Left renal cortex interstitium (tissue), 4 donors: ENCODE measurements at regions not wholly inside any gene's neighbourhood (a gene's known extent, or its start where the extent isn't known, plus 50 kb on each side); places are given as distances from the start of the nearest gene placed in this dataset.

Experiments
- DNase-seq, 4 donors: peaks; one replicate each; pipeline ENCODE4 v3.0.0-alpha.2; 2013; ENCODE audit warnings: low read depth in 4 of 4, low spot score in 2 of 4, missing footprints in 1 of 4

DNA sequence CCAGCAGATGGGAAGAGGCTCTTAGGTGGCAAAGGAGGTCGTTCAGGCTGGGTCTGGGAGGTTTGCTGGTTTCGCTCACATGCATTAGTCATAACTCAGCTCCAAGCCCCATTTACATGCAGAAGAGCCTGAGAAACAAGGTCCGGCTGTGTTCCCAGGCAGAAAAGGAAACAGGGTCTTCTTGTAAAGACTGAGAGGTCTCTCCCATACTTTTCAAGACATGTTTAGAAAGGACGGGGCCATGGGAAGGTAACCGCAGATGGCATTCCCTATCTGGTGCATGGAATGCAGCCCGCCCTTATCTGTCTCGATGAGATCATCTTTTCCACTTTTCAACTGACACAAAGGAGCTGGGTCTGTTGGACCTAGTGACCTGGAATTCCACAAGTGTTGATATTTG lies 389.0 kb upstream of the CDH11 start:
- no peak for DNase-seq

DNA sequence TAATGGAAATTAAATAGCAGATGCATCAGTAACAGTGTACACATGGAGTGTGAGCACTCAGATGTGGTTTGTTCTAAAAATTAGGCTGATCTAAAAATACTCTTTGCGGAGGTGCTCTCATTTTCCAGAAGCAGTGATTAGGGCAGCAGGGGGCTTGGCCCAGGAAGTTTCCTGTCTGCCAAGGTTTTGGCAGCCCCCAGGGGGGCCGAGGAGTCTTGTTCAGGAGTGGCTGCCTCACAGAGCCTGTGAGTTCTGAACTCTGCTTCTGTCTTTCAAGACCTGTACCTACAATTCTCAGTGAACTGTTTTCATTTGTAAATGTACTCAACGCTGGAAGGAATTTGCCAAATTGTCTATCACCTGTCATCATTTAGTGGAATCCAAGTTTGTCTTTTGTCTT lies 388.4 kb upstream of the CDH11 start:
- no peak for DNase-seq

DNA sequence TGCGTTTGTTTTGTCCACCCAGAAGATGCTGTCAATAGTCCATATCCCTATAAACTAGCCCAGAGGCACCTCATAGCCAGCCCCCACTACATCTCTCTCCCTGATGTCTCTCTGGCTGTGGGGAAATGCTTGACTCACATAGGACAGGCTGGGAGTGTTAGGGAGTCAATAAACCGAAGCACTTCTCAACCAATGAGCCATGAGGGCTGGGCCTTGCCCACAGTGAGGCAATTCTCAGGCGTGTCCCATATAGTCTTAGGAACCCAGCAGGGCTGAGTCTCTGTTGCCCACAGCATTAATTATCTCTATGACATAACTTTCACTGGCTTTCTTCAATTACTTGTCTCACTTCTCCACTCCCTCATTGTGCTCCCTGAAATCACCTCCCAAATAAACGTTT lies 387.3 kb upstream of the CDH11 start:
- no peak for DNase-seq

DNA sequence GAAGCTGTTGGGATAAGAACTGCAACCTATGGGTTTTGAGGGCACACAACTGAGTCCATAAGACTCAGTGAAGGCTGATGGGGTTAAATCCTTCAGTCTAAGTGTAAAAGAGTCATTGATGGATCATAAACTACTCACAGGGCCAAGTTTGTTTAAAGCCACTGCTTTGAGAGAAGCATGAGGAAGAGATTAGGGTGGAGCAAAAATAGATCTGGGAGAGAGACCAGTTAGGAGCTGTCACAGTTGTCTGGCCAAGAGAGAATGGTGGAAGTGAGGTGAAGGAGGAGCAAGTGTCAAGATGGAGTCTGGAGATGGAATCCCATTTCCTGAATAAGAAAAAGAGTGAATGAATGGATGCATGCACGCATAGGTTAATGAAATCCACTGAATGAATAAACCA lies 379.1 kb upstream of the CDH11 start:
- DNase-seq = no peak

DNA sequence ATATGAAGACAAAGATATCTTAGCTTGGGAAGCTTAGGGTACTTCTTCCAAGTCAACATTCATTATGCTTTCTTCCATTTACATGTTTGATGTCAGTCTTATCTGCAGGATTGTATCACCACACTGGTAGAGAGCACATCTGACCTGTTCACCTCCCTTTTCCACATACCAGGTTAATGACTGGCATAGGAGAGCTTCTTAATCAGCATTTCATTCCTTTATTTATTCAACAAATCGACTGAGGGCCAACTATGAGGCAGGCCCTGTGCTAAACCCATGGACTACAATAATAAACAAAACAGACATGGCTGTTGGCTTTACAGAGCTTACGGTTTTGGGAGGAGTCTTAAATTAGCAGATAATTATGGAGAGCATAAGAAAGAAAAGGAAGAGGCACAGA lies 378.1 kb upstream of the CDH11 start:
- DNase-seq = no peak

DNA sequence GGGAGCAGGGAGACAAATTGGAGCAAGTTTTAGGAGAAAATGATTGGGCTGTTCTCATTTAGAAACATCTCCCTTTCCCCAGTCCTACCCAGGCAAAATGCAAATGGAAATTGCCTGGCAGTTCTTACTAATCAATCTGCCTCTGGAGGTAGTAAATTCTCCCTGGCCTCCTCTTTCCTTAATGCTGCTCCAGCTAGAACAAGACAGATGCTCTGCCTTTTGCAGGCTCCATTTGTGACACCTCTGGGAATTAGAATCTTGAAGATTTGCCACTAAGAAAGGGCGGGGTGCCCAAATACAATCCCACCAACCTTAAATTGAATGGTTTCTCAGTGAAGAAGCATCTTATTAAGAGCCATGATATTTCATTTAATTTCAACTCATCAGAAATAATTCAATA lies 377.7 kb upstream of the CDH11 start:
- no peak for DNase-seq

DNA sequence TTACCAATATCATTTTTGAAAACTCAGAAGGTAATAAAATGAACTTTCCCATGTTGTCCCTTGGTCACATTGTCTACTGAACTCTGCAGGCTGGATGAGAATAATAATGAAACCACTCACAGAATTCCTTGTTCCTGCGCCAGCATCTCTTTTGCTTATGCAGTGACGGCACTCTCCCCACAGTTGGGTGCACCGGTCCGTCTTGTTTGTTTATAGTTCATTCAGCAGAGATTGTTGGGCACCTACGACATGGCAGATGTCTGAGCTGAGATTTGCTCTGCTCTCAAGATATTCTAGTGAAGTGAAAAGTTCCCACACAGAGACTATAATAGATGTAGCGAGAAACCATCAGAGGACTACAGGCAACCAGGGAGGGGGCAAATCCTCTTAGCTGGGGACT lies 375.7 kb upstream of the CDH11 start:
- no peak for DNase-seq

DNA sequence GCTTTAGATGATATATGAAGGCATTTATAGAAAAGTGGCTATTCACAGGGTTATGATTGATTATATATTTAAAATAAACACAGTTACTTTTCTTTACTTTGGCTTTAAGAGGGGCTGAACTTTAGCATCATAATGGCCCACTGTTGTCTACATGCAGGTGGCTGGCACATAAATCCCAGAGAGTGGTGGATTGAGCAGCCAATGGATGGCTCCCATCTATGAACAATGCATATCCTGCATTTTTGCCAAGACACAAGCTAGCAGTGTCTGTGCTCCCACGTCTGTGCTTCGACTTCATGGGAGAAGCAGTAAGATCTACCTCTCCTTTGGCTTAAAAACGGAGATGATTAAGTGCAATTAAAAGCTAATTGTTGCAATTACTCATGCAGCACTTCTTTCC lies 373.2 kb upstream of the CDH11 start:
- no peak for DNase-seq

DNA sequence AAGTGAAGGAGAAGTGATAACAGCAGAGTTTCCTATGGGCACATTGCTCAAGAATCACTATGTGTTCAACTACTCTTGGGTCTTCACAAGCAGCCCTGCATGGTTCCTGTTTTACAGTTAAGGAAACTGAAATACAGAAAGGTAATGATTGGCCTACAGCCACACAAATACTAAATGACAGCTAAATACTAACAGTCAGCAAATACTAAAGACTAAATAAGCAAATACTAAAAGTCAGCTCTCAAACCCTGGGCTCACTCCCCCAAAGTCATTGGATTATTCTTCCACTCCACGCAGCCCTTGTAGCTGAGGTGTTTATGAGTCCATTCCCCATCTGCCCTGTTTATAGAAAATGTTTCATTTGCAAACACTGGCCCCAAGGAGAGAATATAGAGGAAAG lies 372.7 kb upstream of the CDH11 start:
- DNase-seq = no peak

DNA sequence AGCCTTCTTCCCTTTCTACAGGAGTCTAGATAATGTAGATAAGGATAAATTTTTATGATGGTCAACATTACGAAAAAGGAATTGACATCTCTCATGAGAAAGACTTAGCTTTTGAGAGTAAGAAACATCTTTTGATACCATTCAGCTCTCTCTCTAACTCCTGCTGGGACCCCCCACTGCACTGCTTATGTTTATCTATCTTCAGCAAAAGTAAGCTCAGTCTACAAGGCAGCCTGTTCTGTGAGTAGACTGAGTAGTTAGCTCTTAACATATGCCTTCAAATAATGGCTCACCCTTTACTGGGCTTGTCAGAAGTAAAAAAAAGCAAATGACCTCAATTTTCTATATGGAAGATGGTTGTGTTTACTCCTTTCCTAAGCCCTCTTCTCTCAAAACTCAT lies 372.2 kb upstream of the CDH11 start:
- no peak for DNase-seq

DNA sequence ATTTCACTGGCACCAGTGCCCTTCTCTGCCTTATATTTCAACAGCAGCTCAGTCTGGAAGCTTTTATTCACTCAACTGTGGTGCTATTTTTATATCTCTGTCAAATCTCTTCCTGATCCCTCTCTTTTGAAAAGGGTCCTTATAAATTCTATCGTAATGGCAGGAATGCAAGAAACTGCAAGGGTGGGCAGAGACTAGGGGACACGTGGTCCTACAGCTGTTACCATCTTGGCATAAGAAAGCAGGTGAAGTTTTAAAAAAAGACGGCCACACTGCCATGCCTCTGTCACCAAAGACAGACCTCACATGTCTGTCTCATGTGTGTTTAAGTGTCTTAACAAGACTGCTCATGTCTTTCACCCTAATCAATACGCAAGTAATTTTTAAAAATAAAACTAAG lies 368.4 kb upstream of the CDH11 start:
- no peak for DNase-seq

DNA sequence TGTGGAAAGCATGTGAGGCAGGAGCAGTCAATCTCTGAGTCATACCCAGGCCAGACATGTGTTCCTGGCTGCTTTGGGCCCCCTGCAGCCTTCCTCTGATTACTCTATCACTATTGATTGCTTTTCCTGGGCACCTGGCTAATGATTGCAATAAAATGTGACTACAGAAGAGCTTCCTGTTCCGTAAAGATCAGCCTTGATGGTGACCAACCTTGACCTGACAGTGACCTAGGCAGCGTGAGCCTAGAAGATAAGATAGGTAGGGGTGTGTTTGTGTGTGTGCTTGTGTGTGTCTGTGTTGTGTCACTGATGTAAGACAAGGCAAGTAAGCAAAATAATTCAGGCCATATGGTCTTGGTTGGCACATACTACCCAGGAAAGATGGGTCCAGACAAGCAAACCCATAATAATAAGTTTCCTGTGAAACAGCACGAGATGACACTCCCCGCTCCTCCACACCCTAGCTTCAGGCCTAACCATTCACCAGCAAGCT lies 367.7 kb upstream of the CDH11 start:
- DNase-seq = no peak

DNA sequence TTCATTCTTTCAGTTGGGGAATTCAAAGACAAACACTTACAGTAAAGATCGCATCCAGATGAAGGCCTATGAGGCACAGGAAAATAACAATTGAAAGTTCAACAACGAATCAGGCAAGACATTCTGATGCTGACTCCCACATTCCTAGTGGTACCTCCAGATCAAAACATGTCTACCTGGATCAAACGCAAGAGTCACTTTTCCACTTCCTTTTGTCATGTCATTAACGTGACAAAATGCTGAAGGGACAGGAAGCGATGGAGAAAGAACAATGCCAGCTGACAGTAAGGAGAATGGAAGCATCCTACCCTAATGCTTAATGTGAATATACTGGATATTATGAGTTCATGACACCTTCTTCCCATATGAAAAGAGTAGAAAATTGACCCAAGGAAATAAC lies 365.4 kb upstream of the CDH11 start:
- DNase-seq = no peak

DNA sequence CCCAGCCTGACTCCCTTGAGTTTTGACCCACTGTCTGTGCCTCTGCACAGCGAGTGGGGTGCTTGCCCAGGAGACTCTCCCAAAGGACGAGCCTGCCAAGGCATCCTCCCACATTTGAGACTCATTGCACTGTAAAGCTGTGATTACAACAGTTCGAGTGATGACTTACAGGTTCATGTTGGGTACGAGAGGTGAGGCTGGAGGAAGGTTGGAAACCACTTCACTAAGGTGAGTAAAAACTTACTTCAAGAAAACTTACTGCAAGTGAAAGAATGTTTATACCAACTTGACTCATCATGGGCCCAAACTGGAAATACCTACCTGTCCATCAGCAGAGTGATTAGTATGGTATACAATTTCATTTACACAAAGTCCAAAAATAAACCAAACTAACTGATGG lies 360.1 kb upstream of the CDH11 start:
- DNase-seq = no peak

DNA sequence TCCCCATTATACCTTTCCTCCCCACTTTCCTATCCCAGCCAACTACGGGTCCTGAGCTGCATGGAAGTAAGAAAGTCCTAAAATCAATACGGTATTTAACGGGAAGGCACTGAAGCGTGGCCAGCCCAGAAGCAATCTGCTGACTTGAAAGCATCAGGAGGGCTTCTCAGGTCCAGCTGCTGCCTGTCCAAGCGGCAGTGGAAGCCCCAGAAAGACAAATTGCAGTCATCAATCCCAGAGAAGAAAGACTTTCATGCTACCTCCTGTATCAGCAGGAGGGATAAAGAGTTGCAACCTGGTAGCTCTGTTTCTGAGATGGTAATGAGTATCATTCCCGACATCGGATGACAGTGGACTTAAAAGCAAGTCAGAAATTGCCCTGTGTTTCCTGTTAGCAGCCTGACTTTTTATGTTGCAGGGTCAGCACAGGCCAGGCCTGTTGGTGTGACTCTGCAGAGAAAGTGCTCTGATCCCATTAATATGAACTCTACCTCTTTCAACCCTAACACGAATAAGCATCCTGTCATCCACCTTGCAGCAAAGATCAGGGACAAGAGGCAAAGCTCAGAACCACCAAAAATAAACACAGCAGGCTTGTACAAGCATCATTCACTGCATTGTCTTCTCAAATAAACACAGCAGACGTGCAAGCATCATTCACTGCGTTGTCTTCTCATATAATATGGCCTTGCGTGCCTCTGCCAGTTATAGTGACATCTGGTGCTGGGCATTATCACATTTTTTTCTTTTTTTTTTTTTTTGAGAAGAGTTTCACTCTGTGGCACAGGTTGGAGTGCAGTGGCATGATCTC lies 358.6 kb upstream of the CDH11 start:
- DNase-seq = peak in 2 of 4 donors; percentile 8 to 12

DNA sequence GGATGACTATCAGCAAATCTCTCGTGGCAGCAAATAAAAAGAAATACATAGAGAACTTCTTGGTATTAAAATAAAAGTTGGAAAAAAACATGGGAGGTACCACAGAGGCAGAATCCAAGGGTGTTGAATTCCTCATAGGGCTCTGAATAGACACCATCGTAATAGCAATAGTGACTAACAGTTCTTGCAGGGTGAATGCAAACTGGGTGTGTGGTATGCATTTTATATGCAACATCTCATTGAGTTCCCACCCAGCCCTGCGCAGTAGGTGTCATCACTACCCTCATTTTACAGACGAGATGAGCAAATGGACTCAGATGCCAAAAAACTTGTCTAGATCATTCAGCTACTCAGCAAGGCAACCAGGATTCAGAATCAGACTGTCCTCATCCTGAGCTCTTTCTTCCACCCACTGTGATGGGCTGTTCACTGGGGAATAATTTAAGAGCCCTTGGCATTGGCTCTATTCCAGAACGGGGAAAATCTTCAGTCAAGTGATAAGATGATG lies 354.6 kb upstream of the CDH11 start:
- no peak for DNase-seq

DNA sequence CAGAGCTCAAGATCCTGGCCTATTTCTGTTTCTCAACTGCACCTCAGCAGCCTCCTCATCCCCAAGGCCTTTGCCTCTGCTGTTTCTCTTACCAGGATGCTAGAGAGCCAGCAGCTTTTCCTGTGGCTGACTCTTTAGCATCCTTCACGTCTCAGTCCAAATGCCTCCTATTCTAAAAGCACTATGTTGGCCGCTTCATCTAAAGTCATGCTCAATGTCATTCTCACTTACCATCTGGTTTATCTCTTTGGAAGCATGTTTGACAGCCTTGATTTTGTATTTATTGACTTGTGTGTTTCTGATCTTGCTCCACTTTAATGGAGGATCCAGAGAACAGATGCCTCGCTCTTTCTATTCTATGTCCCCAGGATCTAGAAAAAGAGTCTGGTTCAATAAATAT lies 351.8 kb upstream of the CDH11 start:
- DNase-seq = no peak

DNA sequence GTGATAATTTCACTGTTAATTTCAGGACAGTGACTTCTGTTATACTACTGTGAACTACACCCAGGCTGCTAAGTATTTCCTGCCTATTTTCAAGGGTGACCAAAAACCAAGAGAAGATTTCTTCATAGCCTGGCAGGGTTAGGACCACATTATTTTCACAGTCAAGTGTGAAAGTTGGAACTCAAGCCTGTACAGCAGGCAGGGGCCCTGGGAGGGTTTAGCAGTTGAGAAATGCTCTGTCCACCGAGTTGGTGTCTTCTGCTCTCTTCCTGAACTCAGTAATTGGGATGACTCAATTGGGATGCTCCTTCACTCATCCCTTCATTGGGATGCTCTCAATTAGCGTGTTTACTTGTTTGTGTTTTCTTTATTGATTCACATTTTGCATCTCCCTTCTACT lies 347.3 kb upstream of the CDH11 start:
- no peak for DNase-seq

DNA sequence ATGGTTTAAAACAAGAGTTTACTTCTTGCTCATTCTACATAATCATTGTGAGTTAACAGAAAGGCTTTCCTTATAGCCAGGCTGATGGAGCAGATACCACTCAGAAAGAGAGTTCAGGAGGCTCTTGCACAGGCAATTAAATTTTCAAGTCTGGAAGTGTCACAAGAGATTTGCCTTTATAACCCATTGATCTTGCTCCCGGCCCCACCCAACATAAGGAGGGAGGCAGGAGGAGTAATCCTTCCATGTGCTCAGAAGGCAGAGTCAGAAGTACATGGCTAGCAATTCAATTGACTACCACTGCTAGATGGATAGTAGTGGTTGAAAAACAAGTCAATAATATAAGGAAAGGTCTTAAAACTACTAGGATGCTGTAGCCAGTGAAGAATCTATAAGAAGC lies 346.3 kb upstream of the CDH11 start:
- DNase-seq = no peak

DNA sequence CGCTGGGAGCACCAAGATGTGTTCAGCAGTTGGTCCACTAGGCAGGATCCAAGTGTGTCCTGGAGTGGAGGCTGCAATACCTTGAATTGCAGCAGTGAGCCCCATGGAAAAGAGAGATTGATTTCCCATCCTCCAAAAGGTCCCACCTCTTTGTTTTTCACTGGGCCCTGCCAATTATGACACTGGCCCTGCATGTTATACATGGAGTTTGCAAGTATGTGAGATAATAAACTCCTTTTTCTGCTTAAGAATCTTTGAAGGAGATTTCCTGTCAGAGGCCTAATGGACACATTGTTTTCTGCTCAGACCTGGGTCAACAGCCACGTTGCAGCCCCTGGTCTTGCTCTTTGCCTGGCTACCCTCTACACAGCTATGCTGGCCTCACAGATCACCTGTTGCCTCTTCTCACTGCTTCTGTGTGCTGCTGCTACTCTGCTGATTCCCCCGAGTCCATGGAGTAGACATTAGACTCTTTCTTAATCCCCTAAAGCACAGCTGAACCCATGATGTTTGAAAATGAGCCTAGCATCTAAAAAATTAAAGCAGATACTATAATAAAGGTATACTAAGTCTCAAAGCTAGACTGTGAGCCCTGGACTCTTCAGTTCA lies 341.9 kb upstream of the CDH11 start:
- no peak for DNase-seq

DNA sequence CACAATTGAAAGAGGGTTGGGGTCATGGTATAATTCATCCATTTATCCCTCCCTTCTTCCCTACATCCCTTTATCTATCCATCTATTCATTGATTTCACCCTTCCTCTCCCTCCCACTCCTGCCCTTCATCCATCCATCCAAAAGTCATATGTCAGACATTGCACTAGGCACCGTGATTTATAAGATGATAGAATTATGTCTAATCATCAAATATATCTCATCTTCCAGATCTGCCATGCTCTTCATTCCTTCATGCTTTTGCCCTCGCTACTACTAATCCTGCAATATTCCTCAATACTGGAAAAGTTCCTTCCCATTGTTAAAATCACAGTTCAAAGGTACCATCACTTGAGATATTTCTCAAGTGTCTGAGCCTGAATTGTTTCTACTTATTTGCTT lies 335.2 kb upstream of the CDH11 start:
- DNase-seq = no peak

DNA sequence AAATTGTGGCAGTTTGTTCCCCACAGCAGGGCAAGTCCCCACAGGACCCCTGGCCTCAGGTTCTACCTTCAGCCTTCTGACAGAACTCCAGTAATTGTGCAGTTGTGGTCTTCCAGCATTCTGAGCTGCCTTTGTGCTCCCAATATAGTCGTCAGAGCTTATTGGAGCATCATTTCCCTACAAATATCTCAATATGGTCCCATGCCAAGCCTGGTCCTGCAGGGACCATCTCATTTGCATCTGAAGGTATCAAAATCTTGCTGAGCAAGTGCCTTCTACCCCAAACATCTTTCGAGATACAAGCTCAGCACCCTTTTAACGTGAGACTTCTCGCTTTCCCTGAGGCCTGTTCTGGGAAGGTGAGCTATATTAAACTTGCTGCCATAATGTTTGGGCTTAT lies 333.9 kb upstream of the CDH11 start:
- no peak for DNase-seq
